ENCODE measurements at regions not wholly inside any gene's neighbourhood (a gene's known extent, or its start where the extent isn't known, plus 50 kb on each side); places are given as distances from the start of the nearest gene placed in this dataset.
"Not testable (repeated sequence)": the region's sequence is repeated elsewhere in the genome, so short reads cannot be mapped to it uniquely, and the experiment has no call there.

DNA sequence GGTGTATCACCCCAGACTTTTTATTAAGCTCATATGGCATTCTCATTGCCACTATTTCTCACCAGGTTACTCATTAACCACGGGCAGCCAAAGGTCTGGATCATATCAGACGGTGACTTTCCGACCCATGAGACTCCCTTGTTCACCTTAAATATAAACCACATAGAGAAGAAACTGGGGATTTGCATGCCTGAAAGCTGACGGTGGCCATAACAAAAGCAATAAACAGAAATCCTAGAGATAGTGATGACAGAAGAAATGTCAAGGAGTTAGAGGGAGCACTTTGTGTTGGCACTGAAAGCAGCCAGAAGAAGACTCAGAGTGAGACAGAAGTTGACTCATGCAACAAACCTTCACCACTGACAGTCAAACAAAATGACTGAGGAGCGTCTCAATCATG is 402.4 kb upstream of the SPATA31A3 start:
- DNase-seq (ENCODE audit: low spot score); POLR2A ChIA-PET; H2AFZ ChIP-seq (ENCODE audit: low read length); H3K4me2 ChIP-seq (ENCODE audit: low read depth, low read length); H3K27me3 ChIP-seq (ENCODE audit: control insufficient read depth in 1 of 2, insufficient read depth in 2 of 2, low read length in 2 of 2); H3K27ac ChIP-seq (ENCODE audit: extremely low read length, insufficient read depth, low read length); intact Hi-C loops (cut with micrococcal nuclease; ENCODE audit: unreplicated experiment); H3K9ac ChIP-seq (ENCODE audit: insufficient read depth, low read depth, low read length); BruUV-seq (replicated peaks); CTCF ChIA-PET (ENCODE audit: low intra/inter-chr PET ratio, low total read pairs); H3K9me3 ChIP-seq (ENCODE audit: low read length); H3K4me3 ChIP-seq (replicated peaks in 1 of 3; ENCODE audit: insufficient read depth in 1 of 3, low read depth in 2 of 3, low read length in 3 of 3); FAIRE-seq; H4K20me1 ChIP-seq (ENCODE audit: insufficient read depth, low read length); H3K36me3 ChIP-seq (replicated peaks in 1 of 2; ENCODE audit: control insufficient read depth in 1 of 2, insufficient read depth in 2 of 2, low read length in 2 of 2); H3K79me2 ChIP-seq (ENCODE audit: insufficient read depth, low read length); H3K4me1 ChIP-seq (ENCODE audit: insufficient read depth, low read length); in situ Hi-C loops (cut with HindIII; ENCODE audit: extremely low pct_ligation_motif_present, low pct_unique_long_range_greater_than_20kb): not testable (repeated sequence)
- peak; percentile 97 for ATAC-seq
- WGBS (ENCODE audit: low lambda C conversion rate) = no CpG with 5 or more reads among the region's 5 CpGs

DNA sequence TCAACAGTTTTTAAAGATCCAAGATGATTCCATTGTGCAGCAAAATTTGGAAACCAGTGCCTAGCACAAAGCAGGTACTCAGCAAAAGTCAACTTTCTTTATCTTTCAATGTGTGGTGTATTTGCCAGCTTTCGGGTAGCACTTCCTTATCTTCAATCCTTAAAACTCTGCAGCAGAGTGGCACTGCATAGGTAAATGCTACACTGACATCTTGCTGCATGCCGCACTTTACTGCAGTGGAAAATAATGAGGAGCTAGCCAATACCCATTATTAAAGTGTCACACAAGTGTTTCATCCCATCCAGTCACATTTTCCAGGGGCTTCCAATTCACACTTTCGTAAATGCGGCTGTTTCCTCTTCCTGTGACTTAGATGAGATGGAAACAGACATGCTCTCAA is 401.7 kb upstream of the SPATA31A3 start:
- BruUV-seq (replicated peaks); H3K4me2 ChIP-seq (ENCODE audit: low read depth, low read length); H3K27ac ChIP-seq (ENCODE audit: extremely low read length, insufficient read depth, low read length); H3K27me3 ChIP-seq (ENCODE audit: control insufficient read depth in 1 of 2, insufficient read depth in 2 of 2, low read length in 2 of 2); H3K9me3 ChIP-seq (ENCODE audit: low read length); DNase-seq (ENCODE audit: low spot score); POLR2A ChIA-PET; H4K20me1 ChIP-seq (ENCODE audit: insufficient read depth, low read length); FAIRE-seq; H3K79me2 ChIP-seq (ENCODE audit: insufficient read depth, low read length); H3K4me3 ChIP-seq (replicated peaks in 1 of 3; ENCODE audit: insufficient read depth in 1 of 3, low read depth in 2 of 3, low read length in 3 of 3); H3K9ac ChIP-seq (ENCODE audit: insufficient read depth, low read depth, low read length); intact Hi-C loops (cut with micrococcal nuclease; ENCODE audit: unreplicated experiment); H3K4me1 ChIP-seq (ENCODE audit: insufficient read depth, low read length); in situ Hi-C loops (cut with HindIII; ENCODE audit: extremely low pct_ligation_motif_present, low pct_unique_long_range_greater_than_20kb); H3K36me3 ChIP-seq (replicated peaks in 1 of 2; ENCODE audit: control insufficient read depth in 1 of 2, insufficient read depth in 2 of 2, low read length in 2 of 2); CTCF ChIA-PET (ENCODE audit: low intra/inter-chr PET ratio, low total read pairs); ATAC-seq; H2AFZ ChIP-seq (ENCODE audit: low read length): not testable (repeated sequence)
- 0% methylated on average over 2 of the region's 4 CpGs for WGBS (ENCODE audit: low lambda C conversion rate)

DNA sequence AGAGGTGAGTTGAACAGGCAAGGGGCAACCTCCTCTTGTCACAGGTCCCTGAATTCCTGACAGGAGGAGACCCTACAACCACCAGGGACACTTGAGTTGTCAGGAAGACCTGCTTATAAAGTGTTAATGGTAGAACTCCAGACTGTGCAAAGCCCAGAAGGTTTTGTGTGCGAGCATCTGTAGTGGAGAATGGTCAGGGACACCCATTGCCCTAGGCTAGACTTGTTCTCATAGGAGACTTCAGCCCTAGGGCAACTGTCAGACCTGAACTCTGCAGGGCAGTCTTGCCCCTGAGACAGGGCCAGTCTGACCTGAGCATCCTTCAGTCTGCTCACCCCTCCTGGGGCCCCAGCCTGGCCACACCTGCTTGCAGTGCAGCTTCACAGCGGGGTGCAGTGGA is 377.3 kb upstream of the SPATA31A3 start:
- POLR2A ChIA-PET; H3K9me3 ChIP-seq (ENCODE audit: low read length); in situ Hi-C loops (cut with HindIII; ENCODE audit: extremely low pct_ligation_motif_present, low pct_unique_long_range_greater_than_20kb); H3K4me1 ChIP-seq (ENCODE audit: insufficient read depth, low read length); BruUV-seq (replicated peaks); DNase-seq (ENCODE audit: low spot score); H4K20me1 ChIP-seq (ENCODE audit: insufficient read depth, low read length); intact Hi-C loops (cut with micrococcal nuclease; ENCODE audit: unreplicated experiment); H3K9ac ChIP-seq (ENCODE audit: insufficient read depth, low read depth, low read length); ATAC-seq; FAIRE-seq; H3K79me2 ChIP-seq (ENCODE audit: insufficient read depth, low read length); H3K27me3 ChIP-seq (ENCODE audit: control insufficient read depth in 1 of 2, insufficient read depth in 2 of 2, low read length in 2 of 2); H2AFZ ChIP-seq (ENCODE audit: low read length); H3K27ac ChIP-seq (ENCODE audit: extremely low read length, insufficient read depth, low read length); H3K4me2 ChIP-seq (ENCODE audit: low read depth, low read length); H3K4me3 ChIP-seq (replicated peaks in 1 of 3; ENCODE audit: insufficient read depth in 1 of 3, low read depth in 2 of 3, low read length in 3 of 3); CTCF ChIA-PET (ENCODE audit: low intra/inter-chr PET ratio, low total read pairs); H3K36me3 ChIP-seq (replicated peaks in 1 of 2; ENCODE audit: control insufficient read depth in 1 of 2, insufficient read depth in 2 of 2, low read length in 2 of 2): not testable (repeated sequence)
- no CpG with 5 or more reads among the region's 2 CpGs for WGBS (ENCODE audit: low lambda C conversion rate)

DNA sequence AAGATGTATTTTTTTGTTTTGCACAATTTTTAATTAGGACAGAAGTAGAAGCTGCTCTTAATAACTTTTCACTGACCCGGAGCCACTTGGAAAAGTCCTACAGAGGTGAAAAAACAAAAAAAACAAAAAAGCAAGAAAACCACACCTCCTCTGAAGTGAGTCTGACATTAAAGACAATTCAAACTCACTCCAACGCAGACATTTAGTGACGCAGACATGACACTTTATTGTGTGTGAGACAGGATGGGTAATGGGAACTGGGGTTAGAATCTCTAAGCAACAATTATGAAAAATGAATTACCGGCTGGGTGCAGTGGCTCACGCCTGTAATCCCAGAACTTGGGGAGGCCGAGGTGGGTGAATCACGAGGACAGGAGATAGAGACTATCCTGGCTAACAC is 370.0 kb upstream of the SPATA31A3 start:
- POLR2A ChIA-PET; in situ Hi-C loops (cut with HindIII; ENCODE audit: extremely low pct_ligation_motif_present, low pct_unique_long_range_greater_than_20kb): not testable (repeated sequence)

More for the DNA sequence above, 370.0 kb upstream of the SPATA31A3 start:
- H2AFZ ChIP-seq (ENCODE audit: low read length); DNase-seq (ENCODE audit: low spot score); H3K9ac ChIP-seq (ENCODE audit: insufficient read depth, low read depth, low read length); ATAC-seq; H3K27ac ChIP-seq (ENCODE audit: extremely low read length, insufficient read depth, low read length); intact Hi-C loops (cut with micrococcal nuclease; ENCODE audit: unreplicated experiment); H3K4me2 ChIP-seq (ENCODE audit: low read depth, low read length); BruUV-seq (replicated peaks); H3K4me3 ChIP-seq (replicated peaks in 1 of 3; ENCODE audit: insufficient read depth in 1 of 3, low read depth in 2 of 3, low read length in 3 of 3); FAIRE-seq; H3K27me3 ChIP-seq (ENCODE audit: control insufficient read depth in 1 of 2, insufficient read depth in 2 of 2, low read length in 2 of 2); H3K79me2 ChIP-seq (ENCODE audit: insufficient read depth, low read length); CTCF ChIA-PET (ENCODE audit: low intra/inter-chr PET ratio, low total read pairs); H3K9me3 ChIP-seq (ENCODE audit: low read length); H3K4me1 ChIP-seq (ENCODE audit: insufficient read depth, low read length); H3K36me3 ChIP-seq (replicated peaks in 1 of 2; ENCODE audit: control insufficient read depth in 1 of 2, insufficient read depth in 2 of 2, low read length in 2 of 2); H4K20me1 ChIP-seq (ENCODE audit: insufficient read depth, low read length): not testable (repeated sequence)
- WGBS (ENCODE audit: low lambda C conversion rate) = no CpG with 5 or more reads among the region's 7 CpGs
